CD14-positive monocyte (primary cell): ENCODE measurements at regions not wholly inside any gene's neighbourhood (a gene's known extent, or its start where the extent isn't known, plus 50 kb on each side); places are given as distances from the start of the nearest gene placed in this dataset.

Experiments used
- DNase-seq, 3 donors: peaks; one replicate each; pipeline ENCODE4 v3.0.0-alpha.2; 2011 to 2022
- H2AFZ ChIP-seq: 2 replicates; pipeline ENCODE4 v1.6.0; 2012; ENCODE audit warnings: mild to moderate bottlenecking, low read depth, low read length, inconsistent platforms; ENCODE audit not compliant: insufficient read depth, poor library complexity, severe bottlenecking
- H3K27ac ChIP-seq, 2 donors: 1 replicate in 1 of 2; 2 replicates in 1 of 2; pipeline ENCODE4 v1.5.1; 2012 to 2013; ENCODE audit warnings: low read length in 2 of 2, control low read depth in 1 of 2, inconsistent platforms in 1 of 2, low read depth in 1 of 2, mild to moderate bottlenecking in 1 of 2
- H3K27me3 ChIP-seq, 2 donors: one replicate each; pipeline versions ENCODE4 v1.6.0 to v1.6.1; 2011 to 2013; ENCODE audit warnings: low read length in 2 of 2; ENCODE audit not compliant: control insufficient read depth in 2 of 2, insufficient read depth in 2 of 2
- H3K36me3 ChIP-seq, 2 donors: replicated peaks in 1 of 2; 1 replicate in 1 of 2; 2 replicates in 1 of 2; pipeline versions ENCODE4 v1.5.1 to v1.6.1; 2012 to 2013; ENCODE audit warnings: low read length in 2 of 2, control low read depth in 1 of 2, inconsistent platforms in 1 of 2, mild to moderate bottlenecking in 1 of 2; ENCODE audit not compliant: insufficient read depth in 2 of 2, control insufficient read depth in 1 of 2
- H3K4me1 ChIP-seq, 2 donors: 1 replicate in 1 of 2; 2 replicates in 1 of 2; pipeline versions ENCODE4 v1.5.1 to v1.6.1; 2012 to 2013; ENCODE audit warnings: low read length in 2 of 2, control low read depth in 1 of 2, inconsistent platforms in 1 of 2, mild to moderate bottlenecking in 1 of 2, moderate library complexity in 1 of 2; ENCODE audit not compliant: insufficient read depth in 2 of 2, control insufficient read depth in 1 of 2
- H3K4me2 ChIP-seq: replicated peaks from 2 replicates; pipeline ENCODE3; 2012; ENCODE audit warnings: low read length, moderate library complexity, mild to moderate bottlenecking; ENCODE audit not compliant: poor library complexity, severe bottlenecking; ENCODE audit errors: extremely low read depth
- H3K4me3 ChIP-seq, 3 experiments: fragments of 200-600 bp in 1 of 3; sonication (generic) in 1 of 3; replicated peaks in 1 of 3; 1 replicate in 2 of 3; 2 replicates in 1 of 3; pipeline ENCODE4 v1.5.1; 2011 to 2013; ENCODE audit warnings: low read length in 3 of 3, mild to moderate bottlenecking in 3 of 3, control low read depth in 2 of 3, low read depth in 2 of 3, inconsistent platforms in 1 of 3, moderate library complexity in 1 of 3
- H3K79me2 ChIP-seq: 2 replicates; pipeline ENCODE4 v1.6.0; 2012; ENCODE audit warnings: mild to moderate bottlenecking, control low read depth, inconsistent platforms, low read length, moderate library complexity; ENCODE audit not compliant: insufficient read depth
- H3K9ac ChIP-seq: 2 replicates; pipeline ENCODE4 v1.6.0; 2017; ENCODE audit warnings: low read length, mild to moderate bottlenecking; ENCODE audit not compliant: insufficient read depth, poor library complexity, severe bottlenecking
- H3K9me3 ChIP-seq, 2 donors: replicated peaks in 1 of 2; 1 replicate in 1 of 2; 2 replicates in 1 of 2; pipeline versions ENCODE4 v1.5.1 to v1.6.1; 2012 to 2013; ENCODE audit warnings: low read length in 2 of 2, control low read depth in 1 of 2; ENCODE audit not compliant: control insufficient read depth in 1 of 2, insufficient read depth in 1 of 2
- H4K20me1 ChIP-seq: 2 replicates; pipeline ENCODE4 v1.6.0; 2012; ENCODE audit warnings: mild to moderate bottlenecking, low read length, control low read depth, moderate library complexity; ENCODE audit not compliant: insufficient read depth
- H3K27ac Mint-ChIP-seq, 7 donors: one replicate each; pipeline ENCODE4 v1.8.0; 2020; ENCODE audit warnings: mild to moderate bottlenecking in 7 of 7, mixed read lengths in 7 of 7, moderate library complexity in 6 of 7, inconsistent platforms in 2 of 7
- H3K27me3 Mint-ChIP-seq, 3 donors: one replicate each; pipeline ENCODE4 v1.8.0; 2021 to 2022; ENCODE audit warnings: low read depth in 3 of 3, mild to moderate bottlenecking in 3 of 3, mixed read lengths in 3 of 3, moderate library complexity in 3 of 3, inconsistent platforms in 1 of 3
- H3K36me3 Mint-ChIP-seq, 2 donors: one replicate each; pipeline ENCODE4 v1.8.0; 2020; ENCODE audit warnings: mixed read lengths in 2 of 2, inconsistent platforms in 1 of 2, mild to moderate bottlenecking in 1 of 2
- H3K4me1 Mint-ChIP-seq: one replicate; pipeline ENCODE4 v1.8.0; 2020; ENCODE audit warnings: mild to moderate bottlenecking, mixed read lengths
- H3K4me3 Mint-ChIP-seq, 2 donors: one replicate each; pipeline ENCODE4 v1.8.0; 2020; ENCODE audit warnings: mild to moderate bottlenecking in 2 of 2, mixed read lengths in 2 of 2, moderate library complexity in 1 of 2
- H3K9me3 Mint-ChIP-seq, 7 donors: one replicate each; pipeline ENCODE4 v1.8.0; 2020 to 2022; ENCODE audit warnings: mixed read lengths in 7 of 7, mild to moderate bottlenecking in 6 of 7, moderate library complexity in 6 of 7, inconsistent platforms in 2 of 7
- CTCF ChIP-seq: fragments of 200-600 bp; IDR thresholded peaks from one replicate; pipeline ENCODE4 v1.8.0; 2022; ENCODE audit warnings: antibody characterized with exemption, mild to moderate bottlenecking
- WGBS: methylation state at CpG from one replicate; pipeline ENCODE4 v1.1.5; 2013; ENCODE audit warnings: missing lambda C conversion rate; ENCODE audit not compliant: insufficient coverage; 5-methylcytosine and 5-hydroxymethylcytosine counted together
- intact Hi-C, 2 donors: fragments of 100-400 bp; cut with micrococcal nuclease; formaldehyde crosslinking; loops; one replicate each; pipeline versions ENCODE4 v1.15.0 to v1.15.1; 2023

DNA sequence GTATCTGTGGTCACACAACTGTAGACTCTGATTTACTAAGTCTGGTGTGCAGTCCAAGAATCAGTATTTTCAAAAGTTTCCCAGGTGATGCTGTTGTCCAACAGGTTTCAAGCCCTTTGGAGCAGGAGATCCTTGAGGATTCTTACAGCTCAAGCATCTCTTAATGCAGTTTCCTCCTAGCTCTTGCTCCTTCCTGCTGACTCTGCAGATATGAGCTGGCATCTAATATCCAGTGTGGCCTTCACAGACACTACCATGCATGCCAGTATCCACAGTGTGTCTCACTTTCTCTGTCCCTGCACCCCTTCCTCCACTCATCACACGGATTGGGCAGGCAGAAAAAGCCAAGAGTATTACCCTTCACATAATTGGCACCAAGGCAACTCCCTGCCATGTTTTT is 182.2 kb upstream of the TNC start:
- Histone ChIP-seq H3K27me3 (no peaks in the 10 kb centered on the region), H3K27ac (no peak overlapping the region), H3K9me3 (peaks cover 0 to 2% of the 10 kb centered on the region in 2 donors), H3K79me2 (no peaks in the 10 kb centered on the region), H4K20me1 (no peaks in the 10 kb centered on the region), H3K4me2 (no peak overlapping the region), H2AFZ (no peak overlapping the region), H3K9ac (no peak overlapping the region), H3K36me3 (no peaks in the 10 kb centered on the region), H3K4me3 (no peak overlapping the region), H3K4me1 (no peaks in the 10 kb centered on the region)
- no peak for DNase-seq
- no peak overlapping the region for H3K4me3 Mint-ChIP-seq
- H3K4me1 Mint-ChIP-seq: no peaks in the 10 kb centered on the region
- no CpG with 5 or more reads among the region's 1 CpG for WGBS
- TF ChIP-seq CTCF: no peak
- no peaks in the 10 kb centered on the region for H3K36me3 Mint-ChIP-seq
- intact Hi-C loops: no loop called here
- H3K27me3 Mint-ChIP-seq: peaks cover 0 to 2% (median 0%) of the 10 kb centered on the region in 3 donors
- peak overlapping the region in 1 of 7 donors; percentile 76 for H3K27ac Mint-ChIP-seq
- peaks cover 0 to 2% (median 0%) of the 10 kb centered on the region in 7 donors for H3K9me3 Mint-ChIP-seq

GRCh38 chr9:115300874-115301273 is 182.9 kb upstream of the TNC start:
- Histone ChIP-seq H3K4me3 (no peak overlapping the region), H3K4me1 (no peaks in the 10 kb centered on the region), H3K4me2 (no peak overlapping the region), H3K79me2 (no peaks in the 10 kb centered on the region), H4K20me1 (no peaks in the 10 kb centered on the region), H2AFZ (no peak overlapping the region), H3K9ac (no peak overlapping the region), H3K27me3 (no peaks in the 10 kb centered on the region), H3K9me3 (peaks cover 0 to 2% of the 10 kb centered on the region in 2 donors), H3K36me3 (no peaks in the 10 kb centered on the region), H3K27ac (no peak overlapping the region)
- DNase-seq: no peak
- Mint-ChIP-seq H3K27ac (no peak overlapping the region), H3K36me3 (no peaks in the 10 kb centered on the region), H3K4me3 (no peak overlapping the region), H3K4me1 (no peaks in the 10 kb centered on the region), H3K27me3 (no peaks in the 10 kb centered on the region), H3K9me3 (peaks cover 0 to 2% (median 0%) of the 10 kb centered on the region in 7 donors)
- no peak for TF ChIP-seq CTCF
- no CpG with 5 or more reads among the region's 2 CpGs for WGBS
- intact Hi-C loops: no loop called here
